SU-DHL-6 (cell line): ENCODE measurements at regions not wholly inside any gene's neighbourhood (a gene's known extent, or its start where the extent isn't known, plus 50 kb on each side); places are given as distances from the start of the nearest gene placed in this dataset.

Experiments used
- H2AFZ ChIP-seq: fragments of 200-600 bp; sonication (generic); 2 replicates; pipeline ENCODE4 v1.6.1; 2014; ENCODE audit warnings: low read depth, mild to moderate bottlenecking, moderate library complexity, mixed read lengths, antibody characterized with exemption, low read length; ENCODE audit not compliant: severe bottlenecking
- H3F3A ChIP-seq: fragments of 200-600 bp; shearing (Covaris generic); 2 replicates; pipeline ENCODE4 v1.6.0; 2016; ENCODE audit warnings: antibody characterized with exemption, mild to moderate bottlenecking; ENCODE audit not compliant: insufficient read depth
- H3K27ac ChIP-seq: fragments of 200-600 bp; sonication (generic); 2 replicates; pipeline ENCODE4 v1.5.1; 2016; ENCODE audit warnings: low read depth, mild to moderate bottlenecking, low read length, moderate library complexity, mixed read lengths
- H3K27me3 ChIP-seq: fragments of 200-600 bp; sonication (generic), shearing (Covaris generic); 2 replicates; pipeline ENCODE4 v1.6.0; 2014; ENCODE audit warnings: mild to moderate bottlenecking, low read length
- H3K36me3 ChIP-seq: fragments of 200-600 bp; sonication (generic); 2 replicates; pipeline ENCODE4 v1.6.1; 2014; ENCODE audit warnings: mild to moderate bottlenecking, low read length, mixed read lengths
- H3K4me2 ChIP-seq: fragments of 300-600, 200-600 bp; shearing (Covaris generic), sonication (generic); 2 replicates; pipeline ENCODE4 v1.6.0; 2014; ENCODE audit warnings: low read length, low read depth, mild to moderate bottlenecking; ENCODE audit not compliant: poor library complexity, severe bottlenecking
- H3K4me3 ChIP-seq: fragments of 200-600 bp; sonication (generic); 2 replicates; pipeline ENCODE4 v1.5.1; 2014; ENCODE audit warnings: antibody characterized with exemption, low read length, mild to moderate bottlenecking, mixed read lengths; ENCODE audit not compliant: insufficient read depth, poor library complexity, severe bottlenecking
- H3K79me2 ChIP-seq: fragments of 200-600 bp; sonication (generic); 2 replicates; pipeline ENCODE4 v1.6.1; 2014; ENCODE audit warnings: mild to moderate bottlenecking, low read length, moderate library complexity; ENCODE audit not compliant: insufficient read depth
- H3K9ac ChIP-seq: fragments of 200-600 bp; sonication (generic); 2 replicates; pipeline ENCODE4 v1.7.0; 2014; ENCODE audit warnings: mild to moderate bottlenecking, low read length
- H3K9me2 ChIP-seq: fragments of 200-600 bp; sonication (generic); replicated peaks from 2 replicates; pipeline ENCODE4 v1.6.1; 2014; ENCODE audit warnings: low read length; ENCODE audit not compliant: insufficient read depth
- H3K9me3 ChIP-seq: fragments of 200-600 bp; sonication (generic); 2 replicates; pipeline ENCODE4 v1.6.1; 2014; ENCODE audit warnings: low read length, mixed read lengths; ENCODE audit not compliant: insufficient read depth
- H4K20me1 ChIP-seq: fragments of 200-600 bp; sonication (generic); 2 replicates; pipeline ENCODE4 v1.6.1; 2014; ENCODE audit warnings: low read depth, mild to moderate bottlenecking, antibody characterized with exemption, low read length, moderate library complexity, mixed read lengths
- EZH2phosphoT487 ChIP-seq: fragments of 200-600 bp; sonication (generic), shearing (Covaris generic); conservative IDR thresholded peaks from 2 replicates; pipeline ENCODE4 v1.6.1; 2018; ENCODE audit warnings: mild to moderate bottlenecking, antibody characterized with exemption, low read length, moderate library complexity, mixed read lengths
- TF ChIP-seq, protein P1 (sequence below): fragments of 200-600 bp; sonication (generic); IDR thresholded peaks from one replicate; pipeline ENCODE4 v1.5.1; 2017; ENCODE audit warnings: antibody characterized with exemption, mild to moderate bottlenecking, low read length, moderate library complexity; ENCODE audit not compliant: insufficient read depth, poor library complexity, severe bottlenecking

DNA sequence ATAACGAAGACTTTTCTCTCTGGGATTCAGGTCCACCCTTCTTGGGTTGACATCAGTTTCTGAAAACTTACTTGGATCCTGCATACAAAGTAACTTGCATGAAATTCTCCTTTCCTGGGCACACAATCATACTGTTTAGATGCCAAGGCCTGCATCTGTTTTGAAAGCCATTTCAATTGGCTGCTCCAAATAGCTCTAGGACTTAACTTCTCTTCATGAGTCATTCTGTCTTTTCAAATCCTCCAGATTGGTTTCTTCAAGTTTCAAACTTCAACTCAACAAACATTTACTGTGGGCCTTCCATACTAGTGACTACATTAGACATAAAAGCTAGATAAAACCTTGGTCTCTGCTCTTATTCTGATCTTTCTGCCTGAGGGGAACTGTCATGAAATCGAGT lies 54.8 kb upstream of the HMHB1 start:
- Histone ChIP-seq H2AFZ (no peak overlapping the region), H3K9me2 (no peaks in the 10 kb centered on the region), H3K4me2 (no peak overlapping the region)

GRCh38 chr5:143755966-143756365 lies 56.0 kb upstream of the HMHB1 start:
- H4K20me1 ChIP-seq: no peaks in the 10 kb centered on the region
- H3K4me3 ChIP-seq: no peak overlapping the region
- TF ChIP-seq, protein P1, sequence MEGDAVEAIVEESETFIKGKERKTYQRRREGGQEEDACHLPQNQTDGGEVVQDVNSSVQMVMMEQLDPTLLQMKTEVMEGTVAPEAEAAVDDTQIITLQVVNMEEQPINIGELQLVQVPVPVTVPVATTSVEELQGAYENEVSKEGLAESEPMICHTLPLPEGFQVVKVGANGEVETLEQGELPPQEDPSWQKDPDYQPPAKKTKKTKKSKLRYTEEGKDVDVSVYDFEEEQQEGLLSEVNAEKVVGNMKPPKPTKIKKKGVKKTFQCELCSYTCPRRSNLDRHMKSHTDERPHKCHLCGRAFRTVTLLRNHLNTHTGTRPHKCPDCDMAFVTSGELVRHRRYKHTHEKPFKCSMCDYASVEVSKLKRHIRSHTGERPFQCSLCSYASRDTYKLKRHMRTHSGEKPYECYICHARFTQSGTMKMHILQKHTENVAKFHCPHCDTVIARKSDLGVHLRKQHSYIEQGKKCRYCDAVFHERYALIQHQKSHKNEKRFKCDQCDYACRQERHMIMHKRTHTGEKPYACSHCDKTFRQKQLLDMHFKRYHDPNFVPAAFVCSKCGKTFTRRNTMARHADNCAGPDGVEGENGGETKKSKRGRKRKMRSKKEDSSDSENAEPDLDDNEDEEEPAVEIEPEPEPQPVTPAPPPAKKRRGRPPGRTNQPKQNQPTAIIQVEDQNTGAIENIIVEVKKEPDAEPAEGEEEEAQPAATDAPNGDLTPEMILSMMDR: no peak
- TF ChIP-seq EZH2phosphoT487: no peak

More for the DNA sequence above, 54.8 kb upstream of the HMHB1 start:
- no peaks in the 10 kb centered on the region for H3K79me2 ChIP-seq
- no peaks in the 10 kb centered on the region for H3F3A ChIP-seq
- H3K9ac ChIP-seq: no peak overlapping the region
- H3K9me3 ChIP-seq: no peaks in the 10 kb centered on the region
- no peak overlapping the region for H3K4me3 ChIP-seq
- no peaks in the 10 kb centered on the region for H4K20me1 ChIP-seq
- TF ChIP-seq EZH2phosphoT487: no peak
- TF ChIP-seq, protein P1: no peak
- H3K36me3 ChIP-seq: no peaks in the 10 kb centered on the region
- no peak overlapping the region for H3K27ac ChIP-seq
- no peaks in the 10 kb centered on the region for H3K27me3 ChIP-seq

DNA sequence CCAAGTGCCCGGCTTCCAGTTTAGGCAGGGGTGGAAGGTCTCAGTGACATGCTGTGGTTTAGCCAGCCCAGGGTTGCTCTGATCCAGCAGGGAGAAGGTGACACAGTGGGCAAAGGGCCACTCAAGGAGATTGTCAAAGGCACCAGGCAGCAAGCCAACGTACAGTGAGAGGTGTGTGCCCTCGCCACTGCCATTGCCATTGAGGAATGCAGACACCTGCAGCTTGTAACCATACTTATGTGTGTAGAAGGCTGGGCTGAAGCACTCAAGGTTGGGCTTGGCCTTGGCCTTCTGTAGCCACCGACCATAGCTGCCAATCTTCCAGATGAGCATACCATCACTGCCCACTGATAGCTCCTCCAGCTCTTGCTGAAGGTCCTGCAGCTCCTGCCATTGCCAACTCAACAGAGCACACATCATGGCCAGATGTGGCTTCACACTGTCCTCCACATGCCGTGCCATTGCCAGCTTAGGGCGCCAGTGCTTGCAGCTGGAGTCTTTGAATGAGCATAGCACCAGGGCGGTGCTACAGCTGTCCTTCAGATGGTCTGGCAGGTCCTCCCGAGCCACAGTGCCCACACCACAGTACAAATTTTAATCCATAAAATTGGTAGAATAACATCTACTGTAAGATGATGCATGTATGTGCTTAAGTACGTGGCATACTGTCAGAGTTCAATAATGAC lies 59.7 kb upstream of the HMHB1 start:
- no peaks in the 10 kb centered on the region for H3K36me3 ChIP-seq
- no peaks in the 10 kb centered on the region for H3F3A ChIP-seq
- H2AFZ ChIP-seq: no peak overlapping the region
- no peaks in the 10 kb centered on the region for H3K9me3 ChIP-seq
- no peaks in the 10 kb centered on the region for H3K27me3 ChIP-seq
- H3K4me3 ChIP-seq: no peak overlapping the region
- no peaks in the 10 kb centered on the region for H3K9me2 ChIP-seq
- H3K27ac ChIP-seq: no peak overlapping the region
- no peaks in the 10 kb centered on the region for H3K79me2 ChIP-seq
- H3K4me2 ChIP-seq: no peak overlapping the region
- H3K9ac ChIP-seq: no peak overlapping the region
- no peaks in the 10 kb centered on the region for H4K20me1 ChIP-seq
- TF ChIP-seq, protein P1: no peak
- TF ChIP-seq EZH2phosphoT487: no peak

More at GRCh38 chr5:143755966-143756365, 56.0 kb upstream of the HMHB1 start:
- no peak overlapping the region for H3K9ac ChIP-seq
- H3K36me3 ChIP-seq: no peaks in the 10 kb centered on the region
- H3K9me2 ChIP-seq: no peaks in the 10 kb centered on the region
- H3K4me2 ChIP-seq: no peak overlapping the region
- H2AFZ ChIP-seq: no peak overlapping the region
- H3K27me3 ChIP-seq: no peaks in the 10 kb centered on the region
- no peaks in the 10 kb centered on the region for H3K9me3 ChIP-seq
- no peak overlapping the region for H3K27ac ChIP-seq
- H3F3A ChIP-seq: no peaks in the 10 kb centered on the region
- no peaks in the 10 kb centered on the region for H3K79me2 ChIP-seq
